Endothelial cell (in vitro differentiated cells): ENCODE measurements at regions not wholly inside any gene's neighbourhood (a gene's known extent, or its start where the extent isn't known, plus 50 kb on each side); places are given as distances from the start of the nearest gene placed in this dataset.

Experiments used
- DNase-seq: peaks from one replicate; pipeline ENCODE4 v3.0.0; 2021; ENCODE audit warnings: low spot score
- H3K27ac Mint-ChIP-seq: one replicate; pipeline ENCODE4 v1.8.0; 2021; ENCODE audit warnings: mixed read lengths, inconsistent platforms; ENCODE audit not compliant: unreplicated experiment
- H3K27me3 Mint-ChIP-seq: one replicate; pipeline ENCODE4 v1.8.0; 2021; ENCODE audit warnings: mild to moderate bottlenecking, moderate library complexity, mixed read lengths, inconsistent platforms; ENCODE audit not compliant: unreplicated experiment
- H3K36me3 Mint-ChIP-seq: one replicate; pipeline ENCODE4 v1.8.0; 2021; ENCODE audit warnings: mild to moderate bottlenecking, low read depth, mixed read lengths, inconsistent platforms; ENCODE audit not compliant: unreplicated experiment
- H3K4me1 Mint-ChIP-seq: one replicate; pipeline ENCODE4 v1.8.0; 2021; ENCODE audit warnings: mild to moderate bottlenecking, mixed read lengths, inconsistent platforms; ENCODE audit not compliant: unreplicated experiment
- H3K4me3 Mint-ChIP-seq: one replicate; pipeline ENCODE4 v1.8.0; 2021; ENCODE audit warnings: mild to moderate bottlenecking, mixed read lengths, inconsistent platforms; ENCODE audit not compliant: unreplicated experiment
- H3K9me3 Mint-ChIP-seq: one replicate; pipeline ENCODE4 v1.8.0; 2021; ENCODE audit warnings: mixed read lengths, inconsistent platforms; ENCODE audit not compliant: unreplicated experiment
- TF ChIP-seq, protein P1 (sequence below): fragments of 200-600 bp; sonication (generic); IDR thresholded peaks from one replicate; pipeline ENCODE4 v1.5.0; 2021; ENCODE audit warnings: antibody characterized with exemption; ENCODE audit not compliant: unreplicated experiment

DNA sequence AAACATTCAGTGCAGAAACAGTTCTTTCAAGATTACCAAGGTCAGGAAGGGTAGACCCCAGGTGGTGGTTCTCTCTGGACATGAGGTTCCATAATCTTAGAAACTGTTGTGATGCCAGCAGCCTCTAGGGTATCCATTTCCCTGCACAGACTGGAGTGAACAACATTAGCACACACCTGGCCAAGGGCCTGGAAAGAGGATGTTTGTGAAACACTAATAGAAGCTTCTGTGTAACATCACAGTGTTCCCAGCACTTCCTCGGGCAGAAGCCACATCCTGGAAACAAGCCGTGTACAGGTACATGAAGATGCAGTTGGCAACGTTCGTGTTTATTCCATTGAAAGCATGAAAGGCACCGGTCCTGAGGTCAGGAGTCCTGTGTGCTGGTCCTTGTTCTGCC lies 598.2 kb upstream of the KLF4 start:
- no peaks in the 10 kb centered on the region for H3K9me3 Mint-ChIP-seq
- H3K4me3 Mint-ChIP-seq = no peak overlapping the region
- peaks cover 1% of the 10 kb centered on the region for H3K27me3 Mint-ChIP-seq
- TF ChIP-seq, protein P1, sequence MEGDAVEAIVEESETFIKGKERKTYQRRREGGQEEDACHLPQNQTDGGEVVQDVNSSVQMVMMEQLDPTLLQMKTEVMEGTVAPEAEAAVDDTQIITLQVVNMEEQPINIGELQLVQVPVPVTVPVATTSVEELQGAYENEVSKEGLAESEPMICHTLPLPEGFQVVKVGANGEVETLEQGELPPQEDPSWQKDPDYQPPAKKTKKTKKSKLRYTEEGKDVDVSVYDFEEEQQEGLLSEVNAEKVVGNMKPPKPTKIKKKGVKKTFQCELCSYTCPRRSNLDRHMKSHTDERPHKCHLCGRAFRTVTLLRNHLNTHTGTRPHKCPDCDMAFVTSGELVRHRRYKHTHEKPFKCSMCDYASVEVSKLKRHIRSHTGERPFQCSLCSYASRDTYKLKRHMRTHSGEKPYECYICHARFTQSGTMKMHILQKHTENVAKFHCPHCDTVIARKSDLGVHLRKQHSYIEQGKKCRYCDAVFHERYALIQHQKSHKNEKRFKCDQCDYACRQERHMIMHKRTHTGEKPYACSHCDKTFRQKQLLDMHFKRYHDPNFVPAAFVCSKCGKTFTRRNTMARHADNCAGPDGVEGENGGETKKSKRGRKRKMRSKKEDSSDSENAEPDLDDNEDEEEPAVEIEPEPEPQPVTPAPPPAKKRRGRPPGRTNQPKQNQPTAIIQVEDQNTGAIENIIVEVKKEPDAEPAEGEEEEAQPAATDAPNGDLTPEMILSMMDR = no peak
- no peak for DNase-seq
- H3K4me1 Mint-ChIP-seq = no peaks in the 10 kb centered on the region
- no peaks in the 10 kb centered on the region for H3K36me3 Mint-ChIP-seq
- no peak overlapping the region for H3K27ac Mint-ChIP-seq

DNA sequence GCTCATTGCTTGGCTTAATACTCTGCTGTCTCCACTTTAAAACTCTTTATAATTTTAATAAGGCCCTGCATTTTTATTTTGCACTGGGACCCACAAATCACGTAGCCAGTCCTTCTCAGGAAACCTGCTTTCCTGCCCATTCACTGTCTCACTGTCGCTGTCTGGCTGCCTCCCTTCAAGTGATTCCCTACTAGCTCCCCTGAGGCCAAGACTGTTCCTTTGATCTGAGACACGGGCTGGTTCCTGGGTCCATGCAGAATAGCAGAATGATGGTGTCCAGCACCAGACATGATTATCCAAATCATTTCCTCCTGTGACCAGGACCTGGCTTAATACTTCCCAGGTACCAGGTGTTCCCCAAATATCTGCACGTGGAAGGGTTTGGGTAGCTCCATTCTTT lies 597.1 kb upstream of the KLF4 start:
- H3K27ac Mint-ChIP-seq = no peak overlapping the region

GRCh38 chr9:108085294-108085693 lies 595.7 kb upstream of the KLF4 start:
- Mint-ChIP-seq H3K4me3 (no peak overlapping the region), H3K9me3 (no peaks in the 10 kb centered on the region), H3K27ac (no peak overlapping the region), H3K36me3 (no peaks in the 10 kb centered on the region), H3K4me1 (no peaks in the 10 kb centered on the region), H3K27me3 (peaks cover 1% of the 10 kb centered on the region)
- DNase-seq = no peak
- TF ChIP-seq, protein P1 = no peak

More for the DNA sequence above, 597.1 kb upstream of the KLF4 start:
- Mint-ChIP-seq H3K9me3 (no peaks in the 10 kb centered on the region), H3K27me3 (peaks cover 1% of the 10 kb centered on the region), H3K36me3 (no peaks in the 10 kb centered on the region), H3K4me1 (no peaks in the 10 kb centered on the region), H3K4me3 (no peak overlapping the region)
- TF ChIP-seq, protein P1 = no peak
- no peak for DNase-seq

- no peaks in the 10 kb centered on the region for H3K4me1 Mint-ChIP-seq
- TF ChIP-seq, protein P1 = no peak
- H3K27ac Mint-ChIP-seq = no peak overlapping the region
- H3K36me3 Mint-ChIP-seq = no peaks in the 10 kb centered on the region
- H3K9me3 Mint-ChIP-seq = no peaks in the 10 kb centered on the region
- H3K27me3 Mint-ChIP-seq = peaks cover 1% of the 10 kb centered on the region
- DNase-seq = no peak
- no peak overlapping the region for H3K4me3 Mint-ChIP-seq
Observed at GRCh38 chr9:108083796-108084352, 594.3 kb upstream of the KLF4 start.

- H3K4me1 Mint-ChIP-seq = no peaks in the 10 kb centered on the region
- H3K27ac Mint-ChIP-seq = no peak overlapping the region
- no peaks in the 10 kb centered on the region for H3K36me3 Mint-ChIP-seq
- DNase-seq = no peak
- peaks cover 1% of the 10 kb centered on the region for H3K27me3 Mint-ChIP-seq
- TF ChIP-seq, protein P1 = no peak
- no peak overlapping the region for H3K4me3 Mint-ChIP-seq
- no peaks in the 10 kb centered on the region for H3K9me3 Mint-ChIP-seq
Observed at GRCh38 chr9:108083160-108083750, 593.7 kb upstream of the KLF4 start.
